ENCODE measurements at regions not wholly inside any gene's neighbourhood (a gene's known extent, or its start where the extent isn't known, plus 50 kb on each side); places are given as distances from the start of the nearest gene placed in this dataset.

- DNase-seq, result no peak
Measured at GRCh38 chr10:56715262-56715661, 354.2 kb upstream of the ZWINT start.

- no peak for DNase-seq
Measured at GRCh38 chr10:56698506-56698905, 337.4 kb upstream of the ZWINT start.

- no peak for DNase-seq
Measured at GRCh38 chr10:56679578-56679977, 318.5 kb upstream of the ZWINT start.

- no peak for DNase-seq
Measured at GRCh38 chr10:56662765-56663447, 301.8 kb upstream of the ZWINT start.

- no peak for DNase-seq
Measured at GRCh38 chr10:56653289-56653688, 292.2 kb upstream of the ZWINT start.

- DNase-seq, result no peak
Measured at GRCh38 chr10:56646329-56647111, 285.5 kb upstream of the ZWINT start.

- no peak for DNase-seq
Measured at GRCh38 chr10:56633876-56634452, 272.9 kb upstream of the ZWINT start.

- no peak for DNase-seq
Measured at GRCh38 chr10:56632537-56632936, 271.5 kb upstream of the ZWINT start.

- no peak for DNase-seq
Measured at GRCh38 chr10:56624082-56624481, 263.0 kb upstream of the ZWINT start.

- DNase-seq, result peak; percentile 50
Measured at GRCh38 chr10:56623064-56623463, 262.0 kb upstream of the ZWINT start.

GRCh38 chr10:56622335-56622973 lies 261.4 kb upstream of the ZWINT start:
- peak; percentile 83 for DNase-seq

- no peak for DNase-seq
Measured at GRCh38 chr10:56606202-56606601, 245.1 kb upstream of the ZWINT start.

GRCh38 chr10:56605051-56605450 lies 244.0 kb upstream of the ZWINT start:
- DNase-seq, result peak; percentile 73

- DNase-seq, result no peak
Measured at GRCh38 chr10:56604624-56605023, 243.6 kb upstream of the ZWINT start.

GRCh38 chr10:56599201-56599600 lies 238.1 kb upstream of the ZWINT start:
- no peak for DNase-seq

- no peak for DNase-seq
Measured at GRCh38 chr10:56596257-56596656, 235.2 kb upstream of the ZWINT start.

GRCh38 chr10:56593120-56593519 lies 232.1 kb upstream of the ZWINT start:
- no peak for DNase-seq

- DNase-seq, result no peak
Measured at GRCh38 chr10:56586461-56586891, 225.4 kb upstream of the ZWINT start.

- no peak for DNase-seq
Measured at GRCh38 chr10:56585447-56586171, 224.6 kb upstream of the ZWINT start.

GRCh38 chr10:56583316-56583715 lies 222.3 kb upstream of the ZWINT start:
- DNase-seq, result no peak

GRCh38 chr10:56567580-56567979 lies 206.5 kb upstream of the ZWINT start:
- DNase-seq, result no peak

GRCh38 chr10:56561336-56561735 lies 200.3 kb upstream of the ZWINT start:
- DNase-seq, result no peak

- no peak for DNase-seq
Measured at GRCh38 chr10:56551037-56551436, 190.0 kb upstream of the ZWINT start.
